AG09309 (cell line): ENCODE measurements at regions not wholly inside any gene's neighbourhood (a gene's known extent, or its start where the extent isn't known, plus 50 kb on each side); places are given as distances from the start of the nearest gene placed in this dataset.

Experiments used
- DNase-seq: peaks from one replicate; pipeline ENCODE4 v3.0.0-alpha.2; 2010; ENCODE audit warnings: low read depth
- H3K4me3 ChIP-seq: 2 replicates; pipeline ENCODE4 v1.5.1; 2011; ENCODE audit warnings: mild to moderate bottlenecking, low read depth, low read length, moderate library complexity; ENCODE audit not compliant: control insufficient read depth
- CTCF ChIP-seq: IDR thresholded peaks from 2 replicates; pipeline ENCODE4 v1.5.1; 2011; ENCODE audit warnings: mild to moderate bottlenecking, low read depth, low read length, inconsistent platforms; ENCODE audit not compliant: insufficient read depth, control insufficient read depth; ENCODE audit errors: missing control alignments

- TF ChIP-seq CTCF: no peak
- DNase-seq: no peak
- H3K4me3 ChIP-seq: no peak overlapping the region
These were observed 100.2 kb upstream of the PRR23E start for GRCh38 chr3:127092776-127093175.

GRCh38 chr3:127093312-127093711 is 99.6 kb upstream of the PRR23E start:
- H3K4me3 ChIP-seq: no peak overlapping the region
- no peak for DNase-seq
- no peak for TF ChIP-seq CTCF

- no peak for DNase-seq
- H3K4me3 ChIP-seq: no peak overlapping the region
- TF ChIP-seq CTCF: no peak
These were observed 97.2 kb upstream of the PRR23E start for GRCh38 chr3:127095774-127096173.

GRCh38 chr3:127096256-127097071 is 96.5 kb upstream of the PRR23E start:
- no peak overlapping the region for H3K4me3 ChIP-seq
- DNase-seq: no peak
- TF ChIP-seq CTCF: no peak

GRCh38 chr3:127097072-127097405 is 95.9 kb upstream of the PRR23E start:
- no peak overlapping the region for H3K4me3 ChIP-seq
- no peak for DNase-seq
- no peak for TF ChIP-seq CTCF

- no peak for TF ChIP-seq CTCF
- no peak for DNase-seq
- H3K4me3 ChIP-seq: no peak overlapping the region
These were observed 95.5 kb upstream of the PRR23E start for GRCh38 chr3:127097481-127097880.
